Keratinocyte (primary cell): ENCODE measurements at regions not wholly inside any gene's neighbourhood (a gene's known extent, or its start where the extent isn't known, plus 50 kb on each side); places are given as distances from the start of the nearest gene placed in this dataset.

Experiments used
- DNase-seq: peaks from one replicate; pipeline ENCODE4 v3.0.0-alpha.2; 2011; ENCODE audit warnings: low read depth, missing footprints, low spot score
- FAIRE-seq: peaks from 2 replicates; lab custom pipeline; 2011; peaks lifted over from hg19 to GRCh38; lab: Jason Lieb, UNC
- H2AFZ ChIP-seq: 2 replicates; pipeline ENCODE4 v1.6.0; 2012; ENCODE audit warnings: low read length, control low read depth, inconsistent platforms; ENCODE audit not compliant: control insufficient read depth
- H3K27ac ChIP-seq: 2 replicates; pipeline ENCODE4 v1.5.1; 2011; ENCODE audit warnings: low read length; ENCODE audit not compliant: control insufficient read depth, insufficient read depth
- H3K27me3 ChIP-seq: 3 replicates; pipeline ENCODE4 v1.6.0; 2011; ENCODE audit warnings: low read length; ENCODE audit not compliant: control insufficient read depth, insufficient read depth; ENCODE audit errors: extremely low read depth
- H3K36me3 ChIP-seq, 2 experiments: 2 replicates in 1 of 2; 3 replicates in 1 of 2; pipeline ENCODE4 v1.5.1; 2011; ENCODE audit warnings: low read length in 2 of 2, mild to moderate bottlenecking in 1 of 2; ENCODE audit not compliant: control insufficient read depth in 2 of 2, insufficient read depth in 2 of 2; ENCODE audit errors: extremely low read depth in 1 of 2
- H3K4me1 ChIP-seq: 3 replicates; pipeline ENCODE4 v1.5.1; 2011; ENCODE audit warnings: low read length; ENCODE audit not compliant: control insufficient read depth, insufficient read depth; ENCODE audit errors: extremely low read depth
- H3K4me2 ChIP-seq: 3 replicates; pipeline ENCODE4 v1.6.0; 2011; ENCODE audit warnings: low read depth, low read length; ENCODE audit not compliant: control insufficient read depth, insufficient read depth; ENCODE audit errors: extremely low read depth
- H3K4me3 ChIP-seq, 3 experiments: fragments of 200-600 bp in 1 of 3; sonication (generic) in 1 of 3; 2 replicates in 2 of 3; 3 replicates in 1 of 3; pipeline ENCODE4 v1.5.1; 2011 to 2016; ENCODE audit warnings: low read length in 3 of 3, mild to moderate bottlenecking in 3 of 3, control low read depth in 2 of 3, inconsistent platforms in 1 of 3, low read depth in 1 of 3, mixed read lengths in 1 of 3, mixed run types in 1 of 3, moderate library complexity in 1 of 3; ENCODE audit not compliant: control insufficient read depth in 2 of 3, insufficient read depth in 2 of 3; ENCODE audit errors: extremely low read depth in 1 of 3
- H3K79me2 ChIP-seq: 2 replicates; pipeline ENCODE4 v1.6.0; 2012; ENCODE audit warnings: low read length; ENCODE audit not compliant: control insufficient read depth, insufficient read depth
- H3K9ac ChIP-seq: 3 replicates; pipeline ENCODE4 v1.6.0; 2011; ENCODE audit warnings: low read length; ENCODE audit not compliant: control insufficient read depth, insufficient read depth; ENCODE audit errors: extremely low read depth
- H3K9me1 ChIP-seq: 3 replicates; pipeline ENCODE4 v1.6.0; 2011; ENCODE audit warnings: low read length; ENCODE audit not compliant: control insufficient read depth, insufficient read depth; ENCODE audit errors: extremely low read depth
- H3K9me3 ChIP-seq: 2 replicates; pipeline ENCODE4 v1.5.1; 2012; ENCODE audit warnings: low read depth, low read length; ENCODE audit not compliant: control insufficient read depth
- H4K20me1 ChIP-seq: 3 replicates; pipeline ENCODE4 v1.6.0; 2011; ENCODE audit warnings: low read length; ENCODE audit not compliant: control insufficient read depth, insufficient read depth; ENCODE audit errors: extremely low read depth
- EZH2 ChIP-seq: IDR thresholded peaks from one replicate; pipeline ENCODE4 v1.6.1; 2012; ENCODE audit warnings: inconsistent platforms, mild to moderate bottlenecking, low read length, moderate library complexity
- dilution Hi-C: fragments of 300-500 bp; cut with MboI; formaldehyde crosslinking; loops from one replicate; pipeline ENCODE4 v1.7.0; 2020; ENCODE audit warnings: low sequenced_read_pairs; ENCODE audit not compliant: extremely low pct_ligation_motif_present
- TF ChIP-seq, protein P1 (sequence below), 3 experiments: IDR thresholded peaks in 1 of 3; conservative IDR thresholded peaks in 1 of 3; optimal IDR thresholded peaks in 1 of 3; 2 replicates in 2 of 3; 3 replicates in 1 of 3; pipeline versions ENCODE3 to v1.5.1; 2011; ENCODE audit warnings: low read length in 3 of 3, mild to moderate bottlenecking in 3 of 3, moderate library complexity in 2 of 3, control low read depth in 1 of 3, inconsistent platforms in 1 of 3; ENCODE audit not compliant: insufficient read depth in 2 of 3; ENCODE audit errors: extremely low read depth in 1 of 3

DNA sequence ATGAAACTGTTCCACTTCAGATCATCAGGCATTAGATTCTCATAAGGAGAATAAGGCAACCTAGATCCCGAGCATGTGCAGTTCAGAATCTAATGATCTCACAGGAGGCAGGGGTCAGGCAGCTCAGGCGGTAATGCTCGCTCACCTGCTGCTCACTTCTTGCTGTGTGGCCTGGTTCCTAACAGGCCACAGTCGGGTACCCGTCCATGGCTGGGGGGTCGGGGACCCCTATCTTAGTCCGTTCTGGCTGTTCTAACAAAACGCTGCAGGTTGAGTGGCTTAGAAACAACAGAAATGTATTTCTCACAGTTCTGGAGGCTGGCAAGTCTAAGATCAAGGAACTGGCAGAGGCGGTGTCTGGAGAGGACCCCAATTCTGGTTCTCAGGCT is 79.2 kb downstream of the ASB1 start:
- FAIRE-seq (no peak), DNase-seq (no peak)
- H3K9me1 ChIP-seq = no peaks in the 10 kb centered on the region
- no peaks in the 10 kb centered on the region for H3K79me2 ChIP-seq
- no peaks in the 10 kb centered on the region for H4K20me1 ChIP-seq
- H3K4me2 ChIP-seq = no peak overlapping the region
- H3K27me3 ChIP-seq = peaks cover 17% of the 10 kb centered on the region
- H3K27ac ChIP-seq = no peak overlapping the region
- no peaks in the 10 kb centered on the region for H3K36me3 ChIP-seq
- H2AFZ ChIP-seq = no peak overlapping the region
- TF ChIP-seq EZH2 = no peak
- TF ChIP-seq, protein P1, sequence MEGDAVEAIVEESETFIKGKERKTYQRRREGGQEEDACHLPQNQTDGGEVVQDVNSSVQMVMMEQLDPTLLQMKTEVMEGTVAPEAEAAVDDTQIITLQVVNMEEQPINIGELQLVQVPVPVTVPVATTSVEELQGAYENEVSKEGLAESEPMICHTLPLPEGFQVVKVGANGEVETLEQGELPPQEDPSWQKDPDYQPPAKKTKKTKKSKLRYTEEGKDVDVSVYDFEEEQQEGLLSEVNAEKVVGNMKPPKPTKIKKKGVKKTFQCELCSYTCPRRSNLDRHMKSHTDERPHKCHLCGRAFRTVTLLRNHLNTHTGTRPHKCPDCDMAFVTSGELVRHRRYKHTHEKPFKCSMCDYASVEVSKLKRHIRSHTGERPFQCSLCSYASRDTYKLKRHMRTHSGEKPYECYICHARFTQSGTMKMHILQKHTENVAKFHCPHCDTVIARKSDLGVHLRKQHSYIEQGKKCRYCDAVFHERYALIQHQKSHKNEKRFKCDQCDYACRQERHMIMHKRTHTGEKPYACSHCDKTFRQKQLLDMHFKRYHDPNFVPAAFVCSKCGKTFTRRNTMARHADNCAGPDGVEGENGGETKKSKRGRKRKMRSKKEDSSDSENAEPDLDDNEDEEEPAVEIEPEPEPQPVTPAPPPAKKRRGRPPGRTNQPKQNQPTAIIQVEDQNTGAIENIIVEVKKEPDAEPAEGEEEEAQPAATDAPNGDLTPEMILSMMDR (optimal IDR thresholded peaks at IDR 0.05 in 1 of 3, IDR thresholded peaks at IDR 0.05 in 1 of 3, conservative IDR thresholded peaks at IDR 0.05 in 1 of 3; ENCODE audit: extremely low read depth in 1 of 3, insufficient read depth in 2 of 3, low read length in 3 of 3) = no peak
- no peaks in the 10 kb centered on the region for H3K4me1 ChIP-seq
- no peak overlapping the region for H3K9ac ChIP-seq
- H3K4me3 ChIP-seq = no peak overlapping the region
- dilution Hi-C loops = no loop called here
- H3K9me3 ChIP-seq = no peaks in the 10 kb centered on the region

DNA sequence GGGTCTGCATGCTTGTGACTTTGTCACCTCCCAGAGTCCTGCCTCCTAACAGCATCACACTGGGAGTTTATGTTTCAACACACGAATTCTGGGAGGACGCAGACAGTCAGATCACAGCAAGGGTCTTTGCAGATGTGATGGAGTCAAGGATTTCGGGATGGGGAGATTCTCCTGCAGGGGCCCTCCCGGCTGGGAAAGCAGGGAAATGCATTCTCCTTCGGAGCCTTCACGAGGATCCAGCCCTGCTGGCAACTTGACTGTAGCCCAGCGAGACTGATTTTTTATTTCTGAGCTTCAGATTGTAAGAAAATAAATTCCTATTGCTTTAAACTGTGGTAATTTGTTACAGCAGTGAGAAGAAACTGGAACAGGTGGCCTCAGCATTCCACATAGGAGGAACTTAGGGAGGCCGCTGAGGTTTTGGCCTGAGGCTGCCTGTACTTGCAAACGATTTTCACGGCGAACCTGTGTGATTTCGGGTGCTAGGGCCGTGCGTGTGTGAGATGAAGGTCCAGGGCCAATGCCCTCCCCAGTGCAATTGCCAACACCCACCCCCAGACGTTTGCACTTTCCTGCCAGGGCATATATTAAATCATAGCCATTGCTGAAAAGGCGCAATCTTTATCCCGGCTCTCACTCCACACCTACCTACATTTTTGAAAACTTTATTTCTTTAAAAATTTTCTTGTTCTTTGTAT is 79.8 kb downstream of the ASB1 start:
- Histone ChIP-seq H3K9me1 (no peaks in the 10 kb centered on the region), H3K27me3 (peaks cover 17% of the 10 kb centered on the region), H3K27ac (no peak overlapping the region), H3K79me2 (no peaks in the 10 kb centered on the region), H2AFZ (no peak overlapping the region), H3K9me3 (no peaks in the 10 kb centered on the region), H3K4me3 (no peak overlapping the region), H4K20me1 (no peaks in the 10 kb centered on the region), H3K4me2 (no peak overlapping the region), H3K36me3 (no peaks in the 10 kb centered on the region), H3K4me1 (no peaks in the 10 kb centered on the region), H3K9ac (no peak overlapping the region)
- dilution Hi-C loops = no loop called here
- DNase-seq (no peak), FAIRE-seq (no peak)
- TF ChIP-seq, protein P1 (optimal IDR thresholded peaks at IDR 0.05 in 1 of 3, IDR thresholded peaks at IDR 0.05 in 1 of 3, conservative IDR thresholded peaks at IDR 0.05 in 1 of 3; ENCODE audit: extremely low read depth in 1 of 3, insufficient read depth in 2 of 3, low read length in 3 of 3) = no peak
- no peak for TF ChIP-seq EZH2
